Neuronal stem cell (in vitro differentiated cells): ENCODE measurements at regions not wholly inside any gene's neighbourhood (a gene's known extent, or its start where the extent isn't known, plus 50 kb on each side); places are given as distances from the start of the nearest gene placed in this dataset.

ENCODE experiments used
- DNase-seq: peaks from one replicate; pipeline ENCODE4 v3.0.0-alpha.2; 2013; ENCODE audit warnings: low spot score
- H2AFZ ChIP-seq: one replicate; pipeline ENCODE4 v1.6.1; 2013; ENCODE audit warnings: mild to moderate bottlenecking, low read length, inconsistent platforms
- H2AK5ac ChIP-seq: 2 replicates; pipeline ENCODE4 v1.6.1; 2013; ENCODE audit warnings: low read depth, mild to moderate bottlenecking, inconsistent platforms, low read length, moderate library complexity, mixed read lengths
- H2BK120ac ChIP-seq: 2 replicates; pipeline ENCODE4 v1.6.1; 2013; ENCODE audit warnings: low read depth, mild to moderate bottlenecking, inconsistent platforms, low read length, moderate library complexity, mixed read lengths
- H2BK12ac ChIP-seq: one replicate; pipeline ENCODE4 v1.6.1; 2013; ENCODE audit warnings: low read length, inconsistent platforms
- H2BK15ac ChIP-seq: 2 replicates; pipeline ENCODE4 v1.6.1; 2013; ENCODE audit warnings: mild to moderate bottlenecking, low read length, inconsistent platforms, mixed read lengths
- H2BK5ac ChIP-seq: one replicate; pipeline ENCODE4 v1.6.1; 2013; ENCODE audit warnings: inconsistent platforms, mild to moderate bottlenecking, low read length, moderate library complexity
- H3K14ac ChIP-seq: one replicate; pipeline ENCODE4 v1.6.1; 2013; ENCODE audit warnings: low read length, inconsistent platforms
- H3K18ac ChIP-seq: 2 replicates; pipeline ENCODE4 v1.6.1; 2013; ENCODE audit warnings: low read length, inconsistent platforms
- H3K23ac ChIP-seq: 2 replicates; pipeline ENCODE4 v1.6.1; 2013; ENCODE audit warnings: low read depth, mild to moderate bottlenecking, mixed read lengths, low read length, inconsistent platforms; ENCODE audit not compliant: poor library complexity
- H3K27ac ChIP-seq: replicated peaks from 3 replicates; pipeline ENCODE4 v1.5.1; 2013; ENCODE audit warnings: low read length, inconsistent platforms
- H3K27me3 ChIP-seq, 3 experiments: 2 replicates each; pipeline ENCODE4 v1.6.1; 2013; ENCODE audit warnings: low read length in 3 of 3, mild to moderate bottlenecking in 2 of 3, inconsistent platforms in 1 of 3, low read depth in 1 of 3, mixed read lengths in 1 of 3, moderate library complexity in 1 of 3; ENCODE audit not compliant: control insufficient read depth in 3 of 3, insufficient read depth in 3 of 3
- H3K36me3 ChIP-seq, 2 donors: replicated peaks in 1 of 2; 2 replicates each; pipeline ENCODE4 v1.6.1; 2013; ENCODE audit warnings: low read length in 2 of 2; ENCODE audit not compliant: control insufficient read depth in 2 of 2, insufficient read depth in 2 of 2
- H3K4ac ChIP-seq: 2 replicates; pipeline ENCODE4 v1.6.1; 2013; ENCODE audit warnings: inconsistent platforms, mild to moderate bottlenecking, low read length, moderate library complexity
- H3K4me1 ChIP-seq, 2 donors: 1 replicate in 1 of 2; 2 replicates in 1 of 2; pipeline ENCODE4 v1.6.1; 2013; ENCODE audit warnings: low read length in 2 of 2, low read depth in 1 of 2; ENCODE audit not compliant: control insufficient read depth in 2 of 2, insufficient read depth in 1 of 2
- H3K4me2 ChIP-seq: one replicate; pipeline ENCODE4 v1.6.1; 2013; ENCODE audit warnings: mild to moderate bottlenecking, low read length, inconsistent platforms; ENCODE audit not compliant: insufficient read depth, poor library complexity, severe bottlenecking
- H3K4me3 ChIP-seq, 2 donors: 2 replicates each; pipeline ENCODE4 v1.5.1; 2013; ENCODE audit warnings: low read length in 2 of 2, mild to moderate bottlenecking in 2 of 2, inconsistent platforms in 1 of 2, moderate library complexity in 1 of 2
- H3K79me1 ChIP-seq: one replicate; pipeline ENCODE4 v1.6.1; 2013; ENCODE audit warnings: low read depth, mild to moderate bottlenecking, inconsistent platforms, low read length, moderate library complexity
- H3K9ac ChIP-seq: one replicate; pipeline ENCODE4 v1.6.1; 2013; ENCODE audit warnings: mild to moderate bottlenecking, low read depth, low read length, inconsistent platforms; ENCODE audit not compliant: poor library complexity
- H3K9me3 ChIP-seq, 2 donors: replicated peaks in 1 of 2; 2 replicates each; pipeline versions ENCODE3 to v1.6.1; 2013; ENCODE audit warnings: low read length in 2 of 2, mild to moderate bottlenecking in 2 of 2, inconsistent platforms in 1 of 2, low read depth in 1 of 2, mixed read lengths in 1 of 2, moderate library complexity in 1 of 2; ENCODE audit not compliant: control insufficient read depth in 2 of 2, insufficient read depth in 1 of 2
- H4K8ac ChIP-seq: one replicate; pipeline ENCODE4 v1.6.1; 2013; ENCODE audit warnings: low read depth, mild to moderate bottlenecking, inconsistent platforms, low read length, moderate library complexity
- H4K91ac ChIP-seq: one replicate; pipeline ENCODE4 v1.6.1; 2013; ENCODE audit warnings: low read length, low read depth, mild to moderate bottlenecking, inconsistent platforms; ENCODE audit not compliant: poor library complexity
- WGBS, 2 donors: extraction: QIAGEN DNeasy Blood & Tissue Kit; methylation state at CpG; one replicate each; pipeline ENCODE4 v1.1.7; 2013; ENCODE audit warnings: missing lambda C conversion rate in 2 of 2, mixed read lengths in 1 of 2; ENCODE audit not compliant: insufficient read length in 2 of 2, insufficient replicate concordance in 1 of 2; ENCODE audit errors: extremely low coverage in 2 of 2; 5-methylcytosine and 5-hydroxymethylcytosine counted together

DNA sequence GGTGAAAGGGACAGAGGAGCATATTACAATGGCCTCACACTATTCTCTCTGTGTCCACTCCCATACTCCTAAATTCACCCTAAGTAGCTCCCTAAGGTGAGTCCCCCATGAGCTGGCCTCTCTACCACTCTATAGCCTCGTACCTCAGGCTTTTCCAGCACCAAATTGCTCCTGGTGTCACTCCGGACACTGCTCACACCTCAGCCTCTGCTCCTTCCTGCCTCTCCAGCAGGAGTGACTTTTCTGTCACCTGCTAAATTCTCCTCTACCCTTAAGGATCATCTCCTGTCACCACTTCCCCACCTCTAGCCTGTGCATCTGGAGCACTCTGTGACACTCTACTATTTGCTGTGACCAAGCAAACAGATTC lies 65.8 kb upstream of the CAMK1G start:
- Histone ChIP-seq H2AFZ (no peak overlapping the region), H3K27me3 (no peaks in the 10 kb centered on the region), H2BK15ac (no peak overlapping the region), H2BK5ac (no peak overlapping the region), H3K36me3 (no peaks in the 10 kb centered on the region), H4K8ac (no peak overlapping the region), H2BK120ac (no peak overlapping the region), H3K23ac (no peak overlapping the region), H3K4me1 (peaks cover 0 to 5% of the 10 kb centered on the region in 2 donors), H3K9me3 (no peaks in the 10 kb centered on the region), H3K4me2 (no peak overlapping the region), H3K4me3 (no peak overlapping the region), H3K18ac (peak overlapping the region; percentile 87), H3K4ac (no peak overlapping the region), H3K27ac (peak overlapping the region; percentile 65), H2BK12ac (no peak overlapping the region), H3K79me1 (no peaks in the 10 kb centered on the region), H3K14ac (no peak overlapping the region), H4K91ac (no peak overlapping the region), H2AK5ac (no peak overlapping the region), H3K9ac (no peak overlapping the region)
- no CpG with 5 or more reads among the region's 2 CpGs for WGBS, 2 donors
- no peak for DNase-seq

DNA sequence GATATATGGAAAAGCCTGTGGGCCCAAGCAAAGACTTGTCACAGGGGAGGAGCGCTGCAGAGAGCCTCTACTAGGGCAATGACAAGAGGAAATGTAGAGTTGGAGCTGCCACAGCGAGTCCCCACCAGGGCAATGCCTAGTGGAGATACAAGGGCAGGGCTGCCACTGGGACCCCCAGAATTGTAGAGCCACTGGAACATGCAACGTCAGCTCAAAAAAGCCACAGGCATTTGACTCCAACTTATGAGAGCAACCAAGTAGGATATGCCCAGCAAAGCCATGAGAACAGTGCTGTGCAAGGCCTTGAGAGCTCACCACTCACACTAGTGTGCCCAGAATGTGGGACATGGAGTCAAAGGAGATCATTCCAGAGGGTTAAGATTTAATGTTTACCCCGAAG lies 63.7 kb upstream of the CAMK1G start:
- Histone ChIP-seq H3K4me1 (peaks cover 0 to 8% of the 10 kb centered on the region in 2 donors), H3K27ac (no peak overlapping the region), H3K27me3 (no peaks in the 10 kb centered on the region), H2AFZ (no peak overlapping the region), H3K9ac (no peak overlapping the region), H4K8ac (no peak overlapping the region), H2AK5ac (no peak overlapping the region), H3K4me3 (no peak overlapping the region), H3K4ac (no peak overlapping the region), H3K4me2 (no peak overlapping the region), H2BK5ac (no peak overlapping the region), H3K14ac (no peak overlapping the region), H4K91ac (no peak overlapping the region), H3K9me3 (no peaks in the 10 kb centered on the region), H3K18ac (no peak overlapping the region), H2BK120ac (no peak overlapping the region), H2BK12ac (no peak overlapping the region), H3K36me3 (no peaks in the 10 kb centered on the region), H3K23ac (no peak overlapping the region), H3K79me1 (no peaks in the 10 kb centered on the region), H2BK15ac (peak overlapping the region; percentile 41)
- no peak for DNase-seq
- no CpG with 5 or more reads among the region's 4 CpGs for WGBS, 2 donors

GRCh38 chr1:209522826-209523225 lies 60.7 kb upstream of the CAMK1G start:
- Histone ChIP-seq H2BK12ac (no peak overlapping the region), H3K9ac (no peak overlapping the region), H3K18ac (no peak overlapping the region), H3K4ac (no peak overlapping the region), H2BK15ac (no peak overlapping the region), H3K27me3 (no peaks in the 10 kb centered on the region), H2BK5ac (no peak overlapping the region), H3K4me1 (peaks cover 0 to 3% of the 10 kb centered on the region in 2 donors), H4K91ac (no peak overlapping the region), H4K8ac (no peak overlapping the region), H3K9me3 (no peaks in the 10 kb centered on the region), H3K14ac (no peak overlapping the region), H3K23ac (no peak overlapping the region), H3K4me2 (no peak overlapping the region), H2AK5ac (no peak overlapping the region), H2BK120ac (no peak overlapping the region), H3K79me1 (no peaks in the 10 kb centered on the region), H3K27ac (no peak overlapping the region), H3K36me3 (no peaks in the 10 kb centered on the region), H2AFZ (no peak overlapping the region), H3K4me3 (no peak overlapping the region)
- WGBS, 2 donors: no CpG with 5 or more reads among the region's 3 CpGs
- no peak for DNase-seq

DNA sequence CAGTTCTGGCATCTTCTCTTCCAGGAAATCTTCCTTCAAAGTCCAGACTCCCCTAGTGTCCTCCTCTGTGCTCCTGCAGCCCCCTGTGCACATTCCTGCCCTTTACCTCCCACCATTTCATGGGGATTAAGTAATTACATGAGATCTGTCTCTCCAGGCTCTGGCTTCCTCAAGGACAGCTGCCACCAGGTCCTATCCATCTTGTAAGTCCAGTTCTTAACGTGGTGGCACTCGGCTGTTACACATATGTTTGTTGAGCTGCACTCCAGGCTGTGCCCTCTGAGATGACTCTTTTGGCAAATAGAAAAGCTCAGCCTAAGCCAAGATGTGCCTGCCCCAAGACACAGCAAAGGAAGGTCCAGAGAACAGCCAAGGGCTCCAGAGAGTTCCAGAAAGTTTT lies 57.4 kb upstream of the CAMK1G start:
- WGBS, 2 donors: no CpG with 5 or more reads among the region's 2 CpGs
- H3K23ac ChIP-seq: no peak overlapping the region

More for the DNA sequence above, 57.4 kb upstream of the CAMK1G start:
- DNase-seq: no peak
- no peak overlapping the region for H2AK5ac ChIP-seq
- H3K4me2 ChIP-seq: no peak overlapping the region
- H3K27ac ChIP-seq: no peak overlapping the region
- no peak overlapping the region for H4K8ac ChIP-seq
- H4K91ac ChIP-seq: no peak overlapping the region
- no peak overlapping the region for H3K4ac ChIP-seq
- H3K4me3 ChIP-seq: no peak overlapping the region
- H2AFZ ChIP-seq: no peak overlapping the region
- no peak overlapping the region for H2BK120ac ChIP-seq
- no peak overlapping the region for H3K18ac ChIP-seq
- H3K79me1 ChIP-seq: no peaks in the 10 kb centered on the region
- no peak overlapping the region for H2BK12ac ChIP-seq
- H3K4me1 ChIP-seq: peaks cover 0 to 11% of the 10 kb centered on the region in 2 donors
- H3K9ac ChIP-seq: no peak overlapping the region
- H3K14ac ChIP-seq: no peak overlapping the region
- no peaks in the 10 kb centered on the region for H3K36me3 ChIP-seq
- no peaks in the 10 kb centered on the region for H3K27me3 ChIP-seq
- H2BK15ac ChIP-seq: no peak overlapping the region
- no peaks in the 10 kb centered on the region for H3K9me3 ChIP-seq
- H2BK5ac ChIP-seq: no peak overlapping the region
